AG09309 (cell line): ENCODE measurements at regions not wholly inside any gene's neighbourhood (a gene's known extent, or its start where the extent isn't known, plus 50 kb on each side); places are given as distances from the start of the nearest gene placed in this dataset.

Experiments used
- DNase-seq: peaks from one replicate; pipeline ENCODE4 v3.0.0-alpha.2; 2010; ENCODE audit warnings: low read depth
- H3K4me3 ChIP-seq: 2 replicates; pipeline ENCODE4 v1.5.1; 2011; ENCODE audit warnings: mild to moderate bottlenecking, low read depth, low read length, moderate library complexity; ENCODE audit not compliant: control insufficient read depth
- CTCF ChIP-seq: IDR thresholded peaks from 2 replicates; pipeline ENCODE4 v1.5.1; 2011; ENCODE audit warnings: mild to moderate bottlenecking, low read depth, low read length, inconsistent platforms; ENCODE audit not compliant: insufficient read depth, control insufficient read depth; ENCODE audit errors: missing control alignments

GRCh38 chr18:56462276-56462675 lies 176.1 kb downstream of the TXNL1 start:
- DNase-seq = no peak
- TF ChIP-seq CTCF = no peak
- H3K4me3 ChIP-seq = no peak overlapping the region

- no peak for TF ChIP-seq CTCF
- no peak for DNase-seq
- H3K4me3 ChIP-seq = no peak overlapping the region
Observed at GRCh38 chr18:56461151-56461550, 177.2 kb downstream of the TXNL1 start.

DNA sequence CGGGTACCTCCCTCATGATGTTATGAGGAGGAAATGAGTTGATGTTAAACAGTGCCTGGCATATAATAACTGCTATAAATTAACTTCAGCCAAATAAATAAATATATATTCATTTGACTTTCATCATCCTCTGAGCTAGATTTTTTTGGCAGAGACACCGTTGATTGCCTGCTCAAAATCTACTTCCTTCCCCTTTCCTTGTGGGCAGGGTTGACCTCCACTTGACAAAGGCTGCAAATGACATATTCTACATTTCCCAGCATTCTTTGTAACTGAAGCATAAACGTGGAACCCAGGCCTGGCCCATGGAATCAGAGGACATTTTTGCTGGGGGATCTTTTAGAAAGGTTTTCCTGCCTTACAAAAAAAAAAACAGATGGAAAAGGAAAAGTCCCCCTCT lies 177.8 kb downstream of the TXNL1 start:
- TF ChIP-seq CTCF = no peak
- H3K4me3 ChIP-seq = no peak overlapping the region
- DNase-seq = no peak

- no peak for DNase-seq
- H3K4me3 ChIP-seq = no peak overlapping the region
- no peak for TF ChIP-seq CTCF
Observed at GRCh38 chr18:56458770-56459712, 179.4 kb downstream of the TXNL1 start.

- H3K4me3 ChIP-seq = no peak overlapping the region
- no peak for DNase-seq
- no peak for TF ChIP-seq CTCF
Observed at GRCh38 chr18:56455874-56456273, 182.5 kb downstream of the TXNL1 start.

- no peak overlapping the region for H3K4me3 ChIP-seq
- DNase-seq = no peak
- TF ChIP-seq CTCF = no peak
Observed at GRCh38 chr18:56455141-56455540, 183.3 kb downstream of the TXNL1 start.
